CD4-positive, alpha-beta T cell (primary cell): ENCODE measurements at regions not wholly inside any gene's neighbourhood (a gene's known extent, or its start where the extent isn't known, plus 50 kb on each side); places are given as distances from the start of the nearest gene placed in this dataset.

Experiments
- ATAC-seq: fragments of 200-7000 bp; cut with Tn5 transposase; one replicate; pipeline ENCODE4 v1.10.0; 2022; ENCODE audit warnings: mild to moderate bottlenecking; ENCODE audit not compliant: poor library complexity
- CTCF ChIA-PET: fragments of 350-600 bp; sonication (Branson Sonifier 250); formaldehyde crosslinking; loops from one replicate; lab custom pipeline; 2021; ENCODE audit warnings: antibody characterized with exemption, inconsistent platforms; lab: Charles Lee
- POLR2A ChIA-PET: fragments of 350-600 bp; sonication (Branson Sonifier 250); formaldehyde crosslinking; loops from one replicate; lab custom pipeline; 2021; ENCODE audit warnings: antibody characterized with exemption, inconsistent platforms; lab: Charles Lee
- DNase-seq, 14 experiments: peaks; one replicate each; pipeline ENCODE4 v3.0.0-alpha.2; 2013 to 2020; ENCODE audit warnings: mixed read lengths in 2 of 14
- H3K27ac ChIP-seq, 2 donors: one replicate each; pipeline versions ENCODE4 v1.5.1 to v1.7.0; 2013; ENCODE audit warnings: low read length in 2 of 2, low read depth in 1 of 2, mild to moderate bottlenecking in 1 of 2
- H3K27me3 ChIP-seq, 2 experiments: 1 replicate in 1 of 2; 2 replicates in 1 of 2; pipeline versions ENCODE4 v1.6.1 to v1.7.0; 2013; ENCODE audit warnings: low read length in 2 of 2, control low read depth in 1 of 2, mild to moderate bottlenecking in 1 of 2, moderate library complexity in 1 of 2; ENCODE audit not compliant: insufficient read depth in 2 of 2, control insufficient read depth in 1 of 2
- H3K36me3 ChIP-seq: one replicate; pipeline ENCODE4 v1.6.1; 2013; ENCODE audit warnings: low read length, control low read depth; ENCODE audit not compliant: insufficient read depth
- H3K4me1 ChIP-seq: one replicate; pipeline ENCODE4 v1.6.1; 2013; ENCODE audit warnings: low read length, control low read depth; ENCODE audit not compliant: insufficient read depth
- H3K4me3 ChIP-seq: one replicate; pipeline ENCODE4 v1.5.1; 2013; ENCODE audit warnings: mild to moderate bottlenecking, low read length, moderate library complexity
- H3K9me3 ChIP-seq, 2 experiments: 1 replicate in 1 of 2; 2 replicates in 1 of 2; pipeline versions ENCODE4 v1.6.1 to v1.7.0; 2013; ENCODE audit warnings: low read length in 2 of 2, mild to moderate bottlenecking in 2 of 2, control low read depth in 1 of 2, moderate library complexity in 1 of 2; ENCODE audit not compliant: control insufficient read depth in 1 of 2, insufficient read depth in 1 of 2
- H3K27ac Mint-ChIP-seq: one replicate; pipeline ENCODE4 v1.8.0; 2020; ENCODE audit warnings: mixed read lengths
- H3K27me3 Mint-ChIP-seq: one replicate; pipeline ENCODE4 v1.8.0; 2021; ENCODE audit warnings: mixed read lengths
- H3K36me3 Mint-ChIP-seq: one replicate; pipeline ENCODE4 v1.8.0; 2021; ENCODE audit warnings: low read depth, mixed read lengths
- H3K4me1 Mint-ChIP-seq: one replicate; pipeline ENCODE4 v1.8.0; 2021; ENCODE audit warnings: low read depth, mixed read lengths
- H3K4me3 Mint-ChIP-seq: one replicate; pipeline ENCODE4 v1.8.0; 2020; ENCODE audit warnings: mild to moderate bottlenecking, mixed read lengths
- H3K9me3 Mint-ChIP-seq: one replicate; pipeline ENCODE4 v1.8.0; 2020; ENCODE audit warnings: mixed read lengths
- CTCF ChIP-seq: fragments of 200-600 bp; IDR thresholded peaks from one replicate; pipeline ENCODE4 v1.8.0; 2022; ENCODE audit warnings: antibody characterized with exemption, mild to moderate bottlenecking
- intact Hi-C, 2 experiments: fragments of 100-400 bp; cut with DNase I in 1 of 2; cut with micrococcal nuclease in 1 of 2; formaldehyde crosslinking; loops; one replicate each; pipeline versions ENCODE4 v1.15.1 to v1.9.0; 2023 to 2025; cut with DNase I, micrococcal nuclease

GRCh38 chr10:78390817-78391216 is 357.2 kb downstream of the RPS24 start:
- no peak overlapping the region for H3K27ac Mint-ChIP-seq
- no peak for TF ChIP-seq CTCF

GRCh38 chr10:78391585-78391984 is 357.9 kb downstream of the RPS24 start:
- ChIA-PET POLR2A (no interaction called here), CTCF (no interaction called here)
- DNase-seq (no peak), ATAC-seq (no peak)
- no peaks in the 10 kb centered on the region for H3K4me1 Mint-ChIP-seq
- Histone ChIP-seq H3K4me1 (no peaks in the 10 kb centered on the region), H3K9me3 (no peaks in the 10 kb centered on the region), H3K36me3 (no peaks in the 10 kb centered on the region), H3K27me3 (peaks cover 0 to 3% of the 10 kb centered on the region in 2 experiments), H3K4me3 (no peak overlapping the region), H3K27ac (no peak overlapping the region)
- no peak for TF ChIP-seq CTCF
- intact Hi-C loops: no loop called here
- no peak overlapping the region for H3K4me3 Mint-ChIP-seq
- H3K27me3 Mint-ChIP-seq: no peaks in the 10 kb centered on the region
- no peaks in the 10 kb centered on the region for H3K9me3 Mint-ChIP-seq
- H3K36me3 Mint-ChIP-seq: no peaks in the 10 kb centered on the region
- H3K27ac Mint-ChIP-seq: no peak overlapping the region

More at GRCh38 chr10:78390817-78391216, 357.2 kb downstream of the RPS24 start:
- H3K9me3 ChIP-seq: no peaks in the 10 kb centered on the region
- intact Hi-C loops: no loop called here
- ChIA-PET POLR2A (no interaction called here), CTCF (no interaction called here)
- no peaks in the 10 kb centered on the region for H3K36me3 Mint-ChIP-seq
- H3K27me3 Mint-ChIP-seq: no peaks in the 10 kb centered on the region
- peaks cover 0 to 3% of the 10 kb centered on the region in 2 experiments for H3K27me3 ChIP-seq
- H3K4me3 ChIP-seq: no peak overlapping the region
- DNase-seq (no peak), ATAC-seq (no peak)
- H3K4me3 Mint-ChIP-seq: no peak overlapping the region
- H3K27ac ChIP-seq: no peak overlapping the region
- H3K9me3 Mint-ChIP-seq: no peaks in the 10 kb centered on the region
- H3K36me3 ChIP-seq: no peaks in the 10 kb centered on the region
- H3K4me1 Mint-ChIP-seq: no peaks in the 10 kb centered on the region
- no peaks in the 10 kb centered on the region for H3K4me1 ChIP-seq

GRCh38 chr10:78392197-78392596 is 358.5 kb downstream of the RPS24 start:
- Histone ChIP-seq H3K36me3 (no peaks in the 10 kb centered on the region), H3K4me1 (no peaks in the 10 kb centered on the region), H3K4me3 (no peak overlapping the region), H3K27me3 (peaks cover 0 to 3% of the 10 kb centered on the region in 2 experiments), H3K9me3 (no peaks in the 10 kb centered on the region), H3K27ac (no peak overlapping the region)
- Mint-ChIP-seq H3K4me1 (no peaks in the 10 kb centered on the region), H3K27ac (no peak overlapping the region), H3K36me3 (no peaks in the 10 kb centered on the region), H3K9me3 (no peaks in the 10 kb centered on the region), H3K27me3 (no peaks in the 10 kb centered on the region), H3K4me3 (no peak overlapping the region)
- intact Hi-C loops: no loop called here
- DNase-seq (no peak), ATAC-seq (no peak)
- ChIA-PET CTCF (no interaction called here), POLR2A (no interaction called here)
- no peak for TF ChIP-seq CTCF
